ENCODE measurements at regions not wholly inside any gene's neighbourhood (a gene's known extent, or its start where the extent isn't known, plus 50 kb on each side); places are given as distances from the start of the nearest gene placed in this dataset.
"Not testable (repeated sequence)": the region's sequence is repeated elsewhere in the genome, so short reads cannot be mapped to it uniquely, and the experiment has no call there.

DNA sequence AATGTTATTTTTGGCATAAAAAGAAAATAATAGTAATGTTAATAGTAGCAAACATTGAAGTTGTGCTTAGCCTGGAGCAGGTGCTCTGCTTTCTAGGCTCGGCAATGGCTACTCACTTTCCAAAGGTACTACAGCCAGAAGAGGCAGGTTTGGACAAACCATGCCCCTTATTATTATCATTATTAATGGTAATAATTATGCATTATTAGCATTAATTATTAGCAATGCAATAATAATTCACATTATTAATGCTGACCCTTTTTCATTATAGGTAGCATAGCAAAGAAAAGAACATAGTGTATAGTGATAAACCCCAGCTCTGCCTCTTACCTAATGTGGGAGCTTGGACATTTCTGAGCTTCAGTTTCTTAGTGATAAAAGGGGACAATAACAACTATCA lies 171.4 kb downstream of the EDEM1 start:
- no peak for TF ChIP-seq EZH2phosphoT487 (IDR thresholded peaks at IDR 0.05; ENCODE audit: low read length)
- no peak for TF ChIP-seq EZH2 (optimal IDR thresholded peaks at IDR 0.05; ENCODE audit: low read depth, low read length)
- TF ChIP-seq, protein P1, sequence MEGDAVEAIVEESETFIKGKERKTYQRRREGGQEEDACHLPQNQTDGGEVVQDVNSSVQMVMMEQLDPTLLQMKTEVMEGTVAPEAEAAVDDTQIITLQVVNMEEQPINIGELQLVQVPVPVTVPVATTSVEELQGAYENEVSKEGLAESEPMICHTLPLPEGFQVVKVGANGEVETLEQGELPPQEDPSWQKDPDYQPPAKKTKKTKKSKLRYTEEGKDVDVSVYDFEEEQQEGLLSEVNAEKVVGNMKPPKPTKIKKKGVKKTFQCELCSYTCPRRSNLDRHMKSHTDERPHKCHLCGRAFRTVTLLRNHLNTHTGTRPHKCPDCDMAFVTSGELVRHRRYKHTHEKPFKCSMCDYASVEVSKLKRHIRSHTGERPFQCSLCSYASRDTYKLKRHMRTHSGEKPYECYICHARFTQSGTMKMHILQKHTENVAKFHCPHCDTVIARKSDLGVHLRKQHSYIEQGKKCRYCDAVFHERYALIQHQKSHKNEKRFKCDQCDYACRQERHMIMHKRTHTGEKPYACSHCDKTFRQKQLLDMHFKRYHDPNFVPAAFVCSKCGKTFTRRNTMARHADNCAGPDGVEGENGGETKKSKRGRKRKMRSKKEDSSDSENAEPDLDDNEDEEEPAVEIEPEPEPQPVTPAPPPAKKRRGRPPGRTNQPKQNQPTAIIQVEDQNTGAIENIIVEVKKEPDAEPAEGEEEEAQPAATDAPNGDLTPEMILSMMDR (IDR thresholded peaks at IDR 0.05; ENCODE audit: low read length), result no peak

DNA sequence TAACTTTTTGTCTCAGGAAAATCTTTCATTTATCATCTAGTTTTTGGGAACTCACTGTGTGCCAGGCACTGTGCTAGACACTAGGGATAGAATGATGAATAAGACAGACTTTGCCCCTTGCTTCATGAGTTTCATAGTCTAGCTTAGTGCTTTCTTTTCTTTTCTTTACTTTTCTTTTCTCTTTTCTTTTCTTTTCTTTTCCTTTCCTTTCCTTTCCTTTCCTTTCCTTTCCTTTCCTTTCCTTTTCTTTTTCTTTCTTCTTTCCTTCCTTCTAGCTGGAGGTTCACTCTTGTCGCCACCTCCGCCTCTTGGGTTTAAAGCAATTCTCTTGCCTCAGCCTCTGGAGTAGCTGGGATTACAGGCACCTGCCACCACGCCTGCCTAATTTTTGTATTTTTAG lies 172.9 kb downstream of the EDEM1 start:
- no peak for DNase-seq
- Histone ChIP-seq H3F3A (ENCODE audit: insufficient read depth, low read length) (no peaks in the 10 kb centered on the region), H3K9me3 (replicated peaks; ENCODE audit: insufficient read depth, low read length) (no peaks in the 10 kb centered on the region), H3K9ac (ENCODE audit: low read length) (no peak overlapping the region), H2AFZ (ENCODE audit: low read length) (no peak overlapping the region), H3K27me3 (replicated peaks; ENCODE audit: insufficient read depth, low read length) (no peaks in the 10 kb centered on the region), H3K36me3 (replicated peaks; ENCODE audit: insufficient read depth, low read length) (no peaks in the 10 kb centered on the region), H3K4me3 (ENCODE audit: low read length) (no peak overlapping the region), H4K20me1 (ENCODE audit: insufficient read depth, low read length) (no peaks in the 10 kb centered on the region), H3K79me2 (ENCODE audit: low read length) (no peaks in the 10 kb centered on the region), H3K4me1 (ENCODE audit: low read length) (no peaks in the 10 kb centered on the region), H3K9me2 (replicated peaks; ENCODE audit: insufficient read depth, low read length) (no peaks in the 10 kb centered on the region), H3K4me2 (ENCODE audit: low read depth, low read length) (no peak overlapping the region), H3K27ac (ENCODE audit: low read length) (no peak overlapping the region)
- TF ChIP-seq EZH2 (optimal IDR thresholded peaks at IDR 0.05; ENCODE audit: low read depth, low read length), result no peak

More for the DNA sequence above, 171.4 kb downstream of the EDEM1 start:
- Histone ChIP-seq H3K4me3 (ENCODE audit: low read length) (no peak overlapping the region), H2AFZ (ENCODE audit: low read length) (no peak overlapping the region), H3K36me3 (replicated peaks; ENCODE audit: insufficient read depth, low read length) (no peaks in the 10 kb centered on the region), H3K27me3 (replicated peaks; ENCODE audit: insufficient read depth, low read length) (no peaks in the 10 kb centered on the region), H3K9me2 (replicated peaks; ENCODE audit: insufficient read depth, low read length) (no peaks in the 10 kb centered on the region), H3K9me3 (replicated peaks; ENCODE audit: insufficient read depth, low read length) (no peaks in the 10 kb centered on the region), H3K4me1 (ENCODE audit: low read length) (no peaks in the 10 kb centered on the region), H3K79me2 (ENCODE audit: low read length) (no peaks in the 10 kb centered on the region), H3K27ac (ENCODE audit: low read length) (no peak overlapping the region), H3K9ac (ENCODE audit: low read length) (no peak overlapping the region), H3F3A (ENCODE audit: insufficient read depth, low read length) (no peaks in the 10 kb centered on the region), H4K20me1 (ENCODE audit: insufficient read depth, low read length) (no peaks in the 10 kb centered on the region), H3K4me2 (ENCODE audit: low read depth, low read length) (no peak overlapping the region)
- DNase-seq, result no peak

DNA sequence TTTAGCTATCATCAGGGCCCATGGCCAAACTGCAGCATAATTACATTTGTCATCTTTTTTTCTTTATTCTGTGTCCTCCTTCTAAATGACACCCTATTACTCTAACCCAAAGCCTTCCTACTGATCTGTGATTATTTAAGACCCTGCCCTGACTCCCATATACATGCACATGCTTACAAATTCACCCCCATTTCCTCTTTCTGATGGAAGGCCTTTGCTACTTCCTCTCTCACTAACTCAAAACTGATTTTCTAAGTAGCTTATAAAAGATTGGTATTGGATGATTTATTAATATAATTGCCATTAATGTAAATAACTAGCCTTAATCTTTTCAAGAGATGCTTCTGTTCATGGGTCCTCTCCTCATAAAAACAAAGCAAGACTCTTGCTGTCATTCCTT lies 179.2 kb downstream of the EDEM1 start:
- H3K9ac ChIP-seq (ENCODE audit: low read length), result no peak overlapping the region
- H3K36me3 ChIP-seq (replicated peaks; ENCODE audit: insufficient read depth, low read length), result no peaks in the 10 kb centered on the region
- H3K4me1 ChIP-seq (ENCODE audit: low read length), result no peaks in the 10 kb centered on the region
- H3K9me2 ChIP-seq (replicated peaks; ENCODE audit: insufficient read depth, low read length), result no peaks in the 10 kb centered on the region
- TF ChIP-seq, protein P1 (IDR thresholded peaks at IDR 0.05; ENCODE audit: low read length), result no peak
- no peak for TF ChIP-seq EZH2 (optimal IDR thresholded peaks at IDR 0.05; ENCODE audit: low read depth, low read length)
- TF ChIP-seq EZH2phosphoT487 (IDR thresholded peaks at IDR 0.05; ENCODE audit: low read length), result no peak
- no peak overlapping the region for H3K4me2 ChIP-seq (ENCODE audit: low read depth, low read length)
- no peak overlapping the region for H3K27ac ChIP-seq (ENCODE audit: low read length)
- H4K20me1 ChIP-seq (ENCODE audit: insufficient read depth, low read length), result no peaks in the 10 kb centered on the region
- H3K79me2 ChIP-seq (ENCODE audit: low read length), result no peaks in the 10 kb centered on the region
- H2AFZ ChIP-seq (ENCODE audit: low read length), result no peak overlapping the region
- H3K27me3 ChIP-seq (replicated peaks; ENCODE audit: insufficient read depth, low read length), result no peaks in the 10 kb centered on the region
- no peak for DNase-seq
- H3K4me3 ChIP-seq (ENCODE audit: low read length), result no peak overlapping the region
- H3F3A ChIP-seq (ENCODE audit: insufficient read depth, low read length), result no peaks in the 10 kb centered on the region
- no peaks in the 10 kb centered on the region for H3K9me3 ChIP-seq (replicated peaks; ENCODE audit: insufficient read depth, low read length)

DNA sequence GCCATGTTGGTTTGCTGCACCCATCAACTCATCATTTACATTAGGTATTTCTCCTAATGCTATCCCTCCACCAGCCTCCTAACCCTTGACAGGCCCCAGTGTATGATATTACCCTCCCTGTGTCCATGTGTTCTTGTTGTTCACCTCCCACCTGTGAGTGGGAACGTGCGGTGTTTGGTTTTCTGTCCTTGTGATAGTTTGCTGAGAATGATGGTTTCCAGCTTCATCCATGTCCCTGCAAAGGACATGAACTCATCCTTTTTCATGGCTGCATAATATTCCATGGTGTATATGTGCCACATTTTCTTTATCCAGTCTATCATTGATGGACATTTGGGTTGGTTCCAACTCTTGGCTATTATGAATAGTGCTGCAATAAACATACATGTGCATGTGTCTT lies 184.0 kb downstream of the EDEM1 start:
- not testable (repeated sequence) for H3K27me3 ChIP-seq (replicated peaks; ENCODE audit: insufficient read depth, low read length); H3K36me3 ChIP-seq (replicated peaks; ENCODE audit: insufficient read depth, low read length); H3K79me2 ChIP-seq (ENCODE audit: low read length); H3K4me3 ChIP-seq (ENCODE audit: low read length); H2AFZ ChIP-seq (ENCODE audit: low read length); H3F3A ChIP-seq (ENCODE audit: insufficient read depth, low read length); H3K9ac ChIP-seq (ENCODE audit: low read length); H3K9me3 ChIP-seq (replicated peaks; ENCODE audit: insufficient read depth, low read length); H4K20me1 ChIP-seq (ENCODE audit: insufficient read depth, low read length); H3K9me2 ChIP-seq (replicated peaks; ENCODE audit: insufficient read depth, low read length); H3K4me2 ChIP-seq (ENCODE audit: low read depth, low read length); H3K27ac ChIP-seq (ENCODE audit: low read length); H3K4me1 ChIP-seq (ENCODE audit: low read length); DNase-seq
